ENCODE measurements at regions not wholly inside any gene's neighbourhood (a gene's known extent, or its start where the extent isn't known, plus 50 kb on each side); places are given as distances from the start of the nearest gene placed in this dataset.

- no peaks in the 10 kb centered on the region for H3K4me1 ChIP-seq (replicated peaks in 1 of 4; ENCODE audit: control insufficient read depth in 3 of 4, insufficient read depth in 4 of 4, low read length in 3 of 4)
Measured at GRCh38 chr4:141502755-141503154, 133.6 kb upstream of the IL15 start.

More at GRCh38 chr4:141502755-141503154, 133.6 kb upstream of the IL15 start:
- no peaks in the 10 kb centered on the region for H3K27me3 ChIP-seq (replicated peaks in 1 of 4; ENCODE audit: control insufficient read depth in 3 of 4, extremely low read depth in 1 of 4, insufficient read depth in 3 of 4, low read length in 3 of 4)
- no peak overlapping the region for H3K4me2 ChIP-seq (ENCODE audit: insufficient read depth in 1 of 2, low read depth in 2 of 2, low read length in 2 of 2)
- H3K23me2 ChIP-seq (ENCODE audit: low read depth, low read length), result no peaks in the 10 kb centered on the region
- no peaks in the 10 kb centered on the region for H3K9me3 ChIP-seq (ENCODE audit: insufficient read depth in 2 of 2, low read depth in 1 of 2, low read length in 1 of 2)
- H2BK5ac ChIP-seq (ENCODE audit: low read depth, low read length), result no peak overlapping the region
- H3K4ac ChIP-seq (replicated peaks; ENCODE audit: insufficient read length, low read depth, low read length), result no peak overlapping the region
- H3K18ac ChIP-seq (ENCODE audit: extremely low read depth, low read length), result no peak overlapping the region
- H2BK120ac ChIP-seq (replicated peaks; ENCODE audit: low read depth, low read length), result no peak overlapping the region
- no peaks in the 10 kb centered on the region for H3K79me2 ChIP-seq (ENCODE audit: control insufficient read depth in 1 of 2, insufficient read depth in 2 of 2, low read length in 2 of 2)
- H3K36me3 ChIP-seq (ENCODE audit: control insufficient read depth in 2 of 4, insufficient read depth in 4 of 4, low read length in 3 of 4), result no peaks in the 10 kb centered on the region
- H2BK12ac ChIP-seq (ENCODE audit: low read depth, low read length), result no peak overlapping the region
- no peaks in the 10 kb centered on the region for H3K79me1 ChIP-seq (ENCODE audit: low read depth, low read length)
- no peak overlapping the region for H4K5ac ChIP-seq (ENCODE audit: insufficient read length, low read depth, low read length)
- TF ChIP-seq SRF (IDR thresholded peaks at IDR 0.05; ENCODE audit: low read depth, low read length) (no peak), RAD21 (IDR thresholded peaks at IDR 0.05 in 1 of 2, conservative IDR thresholded peaks at IDR 0.05 in 1 of 2; ENCODE audit: low read depth in 2 of 2, low read length in 2 of 2) (no peak), POU5F1 (IDR thresholded peaks at IDR 0.05; ENCODE audit: low read depth, low read length) (no peak), KDM5A (IDR thresholded peaks at IDR 0.05; ENCODE audit: low read length) (no peak), E2F6 (IDR thresholded peaks at IDR 0.05) (no peak), KDM4A (IDR thresholded peaks at IDR 0.05; ENCODE audit: low read depth, low read length, severe bottlenecking) (no peak), TAF7 (optimal IDR thresholded peaks at IDR 0.05; ENCODE audit: borderline replicate concordance, low read depth, low read length) (no peak), HDAC2 (IDR thresholded peaks at IDR 0.05; ENCODE audit: borderline replicate concordance in 1 of 2, low read depth in 2 of 2, low read length in 2 of 2) (no peak), ASH2L (IDR thresholded peaks at IDR 0.05; ENCODE audit: low read length) (no peak), ZNF274 (IDR thresholded peaks at IDR 0.05; ENCODE audit: borderline replicate concordance, extremely low read depth, low read length) (no peak)
- DNase-seq (ENCODE audit: low read depth in 1 of 2, low spot score in 2 of 2), result no peak
- H3K23ac ChIP-seq (ENCODE audit: insufficient read length), result no peak overlapping the region
- H2BK15ac ChIP-seq (ENCODE audit: low read length), result no peak overlapping the region
- H2AFZ ChIP-seq (ENCODE audit: low read length), result no peak overlapping the region
- no peak overlapping the region for H4K91ac ChIP-seq (replicated peaks; ENCODE audit: insufficient read length, low read length)
- H2AK5ac ChIP-seq (ENCODE audit: low read depth, low read length), result no peak overlapping the region
- FAIRE-seq, result no peak
- H3K9ac ChIP-seq (replicated peaks in 1 of 4; ENCODE audit: extremely low read depth in 1 of 4, low read depth in 3 of 4, low read length in 3 of 4), result no peak overlapping the region
- ChIA-PET CTCF (ENCODE audit: partially characterized antibody) (no interaction called here), POLR2A (ENCODE audit: partially characterized antibody) (no interaction called here)
- H4K20me1 ChIP-seq (replicated peaks in 1 of 2; ENCODE audit: control insufficient read depth in 1 of 2, insufficient read depth in 2 of 2, low read length in 2 of 2), result no peaks in the 10 kb centered on the region
- WGBS, 2 experiments (ENCODE audit: extremely low coverage in 1 of 2, insufficient coverage in 1 of 2, insufficient read length in 1 of 2, insufficient replicate concordance in 2 of 2, low coverage in 1 of 2, low lambda C conversion rate in 2 of 2, missing lambda C conversion rate in 1 of 2), result 93% methylated on average over 2 of the region's 2 CpGs; no CpG with 5 or more reads in 1 of the 2 experiments
- H4K8ac ChIP-seq (ENCODE audit: extremely low read depth, insufficient read depth, low read length), result no peak overlapping the region
- no peak overlapping the region for H3K56ac ChIP-seq (replicated peaks; ENCODE audit: insufficient read length, low read depth, low read length)
- no peak overlapping the region for H3K27ac ChIP-seq (ENCODE audit: low read depth, low read length)
- H2BK20ac ChIP-seq (ENCODE audit: low read length), result no peak overlapping the region
- H3K14ac ChIP-seq (ENCODE audit: insufficient read length), result no peak overlapping the region
- H3K4me3 ChIP-seq (ENCODE audit: extremely low read depth in 1 of 4, insufficient read depth in 2 of 4, low read depth in 3 of 4, low read length in 4 of 4), result no peak overlapping the region

Data from H1 (cell line).